ENCODE measurements at regions not wholly inside any gene's neighbourhood (a gene's known extent, or its start where the extent isn't known, plus 50 kb on each side); places are given as distances from the start of the nearest gene placed in this dataset.
A peak's percentile ranks its signal among the peaks of the same experiment; 100 is the strongest.

- Mint-ChIP-seq H3K4me3 (no peak overlapping the region), H3K27ac (no peak overlapping the region), H3K4me1 (ENCODE audit: low read depth) (peaks cover 5% of the 10 kb centered on the region), H3K36me3 (ENCODE audit: low read depth) (no peaks in the 10 kb centered on the region), H3K27me3 (peaks cover 1% of the 10 kb centered on the region), H3K9me3 (no peaks in the 10 kb centered on the region)
- POLR2A ChIA-PET = no interaction called here
- TF ChIP-seq, protein P1, sequence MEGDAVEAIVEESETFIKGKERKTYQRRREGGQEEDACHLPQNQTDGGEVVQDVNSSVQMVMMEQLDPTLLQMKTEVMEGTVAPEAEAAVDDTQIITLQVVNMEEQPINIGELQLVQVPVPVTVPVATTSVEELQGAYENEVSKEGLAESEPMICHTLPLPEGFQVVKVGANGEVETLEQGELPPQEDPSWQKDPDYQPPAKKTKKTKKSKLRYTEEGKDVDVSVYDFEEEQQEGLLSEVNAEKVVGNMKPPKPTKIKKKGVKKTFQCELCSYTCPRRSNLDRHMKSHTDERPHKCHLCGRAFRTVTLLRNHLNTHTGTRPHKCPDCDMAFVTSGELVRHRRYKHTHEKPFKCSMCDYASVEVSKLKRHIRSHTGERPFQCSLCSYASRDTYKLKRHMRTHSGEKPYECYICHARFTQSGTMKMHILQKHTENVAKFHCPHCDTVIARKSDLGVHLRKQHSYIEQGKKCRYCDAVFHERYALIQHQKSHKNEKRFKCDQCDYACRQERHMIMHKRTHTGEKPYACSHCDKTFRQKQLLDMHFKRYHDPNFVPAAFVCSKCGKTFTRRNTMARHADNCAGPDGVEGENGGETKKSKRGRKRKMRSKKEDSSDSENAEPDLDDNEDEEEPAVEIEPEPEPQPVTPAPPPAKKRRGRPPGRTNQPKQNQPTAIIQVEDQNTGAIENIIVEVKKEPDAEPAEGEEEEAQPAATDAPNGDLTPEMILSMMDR (IDR thresholded peaks at IDR 0.05) = no peak
- ATAC-seq = no peak
- CTCF ChIA-PET = interaction anchor here (1.4 to 1.7 kb wide), 2 partner anchors 9 to 49 kb away, joined by 4 to 5 read pairs; no protein-coding TSS in a partner anchor
- peak; percentile 5 for DNase-seq
- intact Hi-C loops (cut with micrococcal nuclease) = no loop called here
These were observed 219.0 kb upstream of the ZBED5 start for GRCh38 chr11:11076879-11077278.

DNA sequence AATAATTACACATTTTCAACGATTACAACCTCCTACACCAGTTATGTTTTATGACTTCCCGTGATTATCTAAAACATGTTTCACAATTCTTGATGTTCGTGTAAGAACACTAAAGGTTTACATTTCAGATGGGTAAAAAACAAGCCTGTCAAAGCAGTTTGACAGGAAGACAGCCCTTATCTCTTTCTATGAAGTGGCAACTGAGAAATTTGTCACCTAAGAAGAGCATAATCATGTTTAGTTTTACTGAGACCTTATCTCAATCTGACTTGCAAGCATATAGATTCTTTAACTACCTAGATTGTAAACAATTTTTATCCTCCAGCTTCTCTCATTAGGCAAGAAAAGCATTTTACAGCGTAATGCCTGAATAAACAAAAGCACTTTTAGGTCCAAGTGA, 218.4 kb upstream of the ZBED5 start:
- H3K4me3 Mint-ChIP-seq = no peak overlapping the region
- POLR2A ChIA-PET = interaction anchor here (0.6 kb wide), 1 partner anchor 114 kb away, joined by 3 read pairs; no protein-coding TSS in a partner anchor
- no peaks in the 10 kb centered on the region for H3K9me3 Mint-ChIP-seq
- intact Hi-C loops (cut with micrococcal nuclease) = no loop called here
- peaks cover 5% of the 10 kb centered on the region for H3K4me1 Mint-ChIP-seq (ENCODE audit: low read depth)
- no peak for ATAC-seq
- peaks cover 1% of the 10 kb centered on the region for H3K27me3 Mint-ChIP-seq
- H3K36me3 Mint-ChIP-seq (ENCODE audit: low read depth) = no peaks in the 10 kb centered on the region
- CTCF ChIA-PET = interaction anchor here (1.4 to 1.8 kb wide), 3 partner anchors 10 to 12 kb away, joined by 3 to 4 read pairs (median 4); no protein-coding TSS in a partner anchor
- TF ChIP-seq, protein P1 (IDR thresholded peaks at IDR 0.05) = no peak
- no peak for DNase-seq
- H3K27ac Mint-ChIP-seq = no peak overlapping the region

DNA sequence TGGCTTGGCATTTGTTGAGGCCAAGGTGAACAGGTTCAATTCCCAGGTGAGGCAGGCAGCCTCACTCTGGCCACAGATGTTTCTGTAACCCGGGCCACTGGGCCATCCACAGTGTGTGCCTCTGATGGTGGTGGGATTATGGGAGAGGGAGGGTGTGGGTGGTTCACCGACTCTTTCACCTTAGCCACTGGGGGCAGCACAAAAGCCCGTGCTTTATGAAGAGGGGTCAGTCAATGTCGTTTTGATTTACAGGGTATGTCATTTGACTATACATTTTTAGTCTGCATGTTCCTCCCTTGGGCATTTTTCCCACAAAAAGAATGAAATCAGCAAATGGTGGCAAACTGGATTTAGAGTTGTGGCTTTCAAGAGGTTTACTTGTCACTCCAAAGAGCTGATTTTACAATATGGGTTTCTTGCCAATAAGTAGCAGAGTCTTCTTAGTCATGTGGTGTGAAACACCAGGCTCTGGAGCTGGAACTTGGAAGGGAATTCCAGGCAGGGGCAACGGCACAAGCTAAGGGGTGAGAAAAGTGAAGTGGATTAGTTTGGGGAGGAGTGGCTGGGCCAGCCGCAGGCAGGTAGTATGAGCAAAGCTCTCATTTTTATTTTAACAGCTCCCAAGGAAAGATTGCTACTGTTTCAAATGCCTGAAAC, 217.8 kb upstream of the ZBED5 start:
- CTCF ChIA-PET = interaction anchor here (1.4 to 1.8 kb wide), 3 partner anchors 10 to 13 kb away, joined by 3 to 4 read pairs (median 4); no protein-coding TSS in a partner anchor
- Mint-ChIP-seq H3K4me1 (ENCODE audit: low read depth) (peaks cover 5% of the 10 kb centered on the region), H3K27ac (no peak overlapping the region), H3K27me3 (no peaks in the 10 kb centered on the region), H3K4me3 (no peak overlapping the region), H3K36me3 (ENCODE audit: low read depth) (no peaks in the 10 kb centered on the region), H3K9me3 (no peaks in the 10 kb centered on the region)
- TF ChIP-seq, protein P1 (IDR thresholded peaks at IDR 0.05) = no peak
- DNase-seq (no peak), ATAC-seq (no peak)
- POLR2A ChIA-PET = interaction anchor here (0.6 kb wide), 1 partner anchor 115 kb away, joined by 3 read pairs; no protein-coding TSS in a partner anchor
- intact Hi-C loops (cut with micrococcal nuclease) = no loop called here

GRCh38 chr11:11074686-11075335, 217.0 kb upstream of the ZBED5 start:
- peaks cover 5% of the 10 kb centered on the region for H3K4me1 Mint-ChIP-seq (ENCODE audit: low read depth)
- no peak overlapping the region for H3K4me3 Mint-ChIP-seq
- no peaks in the 10 kb centered on the region for H3K36me3 Mint-ChIP-seq (ENCODE audit: low read depth)
- ChIA-PET CTCF (interaction anchor here (1.4 to 1.8 kb wide), 2 partner anchors 9 to 14 kb away, joined by 3 to 4 read pairs; no protein-coding TSS in a partner anchor), POLR2A (no interaction called here)
- no peak overlapping the region for H3K27ac Mint-ChIP-seq
- H3K9me3 Mint-ChIP-seq = no peaks in the 10 kb centered on the region
- TF ChIP-seq, protein P1 (IDR thresholded peaks at IDR 0.05) = no peak
- intact Hi-C loops (cut with micrococcal nuclease) = no loop called here
- H3K27me3 Mint-ChIP-seq = no peaks in the 10 kb centered on the region
- DNase-seq (no peak), ATAC-seq (no peak)

DNA sequence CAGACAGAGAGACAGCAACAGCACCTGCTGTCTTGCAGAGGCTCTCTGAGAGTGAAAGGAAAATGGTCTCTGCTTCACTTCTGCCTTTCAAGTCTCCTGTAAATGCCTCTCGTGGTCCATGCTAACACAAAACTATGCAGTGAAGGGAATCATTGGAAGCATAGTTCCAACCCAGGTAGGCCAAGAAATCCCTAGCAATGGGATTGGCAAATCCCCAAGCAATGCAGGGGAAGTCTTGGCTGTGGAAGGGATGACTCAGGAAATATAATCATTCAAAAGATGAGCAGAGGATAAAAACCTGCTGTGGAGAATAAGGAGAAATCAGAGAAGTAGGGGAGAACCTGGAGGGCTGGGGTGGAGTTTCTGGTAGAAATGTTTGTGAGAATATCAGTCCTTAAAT, 216.1 kb upstream of the ZBED5 start:
- intact Hi-C loops (cut with micrococcal nuclease) = no loop called here
- no peak overlapping the region for H3K4me3 Mint-ChIP-seq
- H3K27me3 Mint-ChIP-seq = no peaks in the 10 kb centered on the region
- ChIA-PET POLR2A (no interaction called here), CTCF (interaction anchor here (1.4 kb wide), 1 partner anchor 32 kb away, joined by 3 read pairs; no protein-coding TSS in a partner anchor)
- H3K27ac Mint-ChIP-seq = no peak overlapping the region
- peaks cover 5% of the 10 kb centered on the region for H3K4me1 Mint-ChIP-seq (ENCODE audit: low read depth)
- no peak for DNase-seq
- no peak for ATAC-seq
- H3K9me3 Mint-ChIP-seq = no peaks in the 10 kb centered on the region
- TF ChIP-seq, protein P1 (IDR thresholded peaks at IDR 0.05) = no peak
- H3K36me3 Mint-ChIP-seq (ENCODE audit: low read depth) = no peaks in the 10 kb centered on the region

Data from activated CD8-positive, alpha-beta T cell treated with anti-CD3 and anti-CD28 coated beads for 36 hours (primary cell).